SIG-M5 treated with dmso at 0.1 percent for 504 hours (cell line): ENCODE measurements at regions not wholly inside any gene's neighbourhood (a gene's known extent, or its start where the extent isn't known, plus 50 kb on each side); places are given as distances from the start of the nearest gene placed in this dataset.

ENCODE experiments used
- DNase-seq: peaks from one replicate; lab custom pipeline; 2025; ENCODE audit not compliant: unreplicated experiment; lab: John Stamatoyannopoulos, UW

GRCh38 chr5:60010853-60011252, 117.3 kb upstream of the PDE4D start:
- DNase-seq, result no peak

- DNase-seq, result peak; percentile 44
Measured at GRCh38 chr5:60010328-60010727, 116.8 kb upstream of the PDE4D start.

- DNase-seq, result no peak
Measured at GRCh38 chr5:60007729-60008128, 114.2 kb upstream of the PDE4D start.

- DNase-seq, result no peak
Measured at GRCh38 chr5:59999056-59999455, 105.5 kb upstream of the PDE4D start.

- no peak for DNase-seq
Measured at GRCh38 chr5:59992206-59992605, 98.7 kb upstream of the PDE4D start.

GRCh38 chr5:59988396-59988795, 94.9 kb upstream of the PDE4D start:
- peak; percentile 86 for DNase-seq

- DNase-seq, result no peak
Measured at GRCh38 chr5:59976342-59976741, 82.8 kb upstream of the PDE4D start.

GRCh38 chr5:59972043-59972442, 78.5 kb upstream of the PDE4D start:
- no peak for DNase-seq

GRCh38 chr5:59959330-59959729, 65.8 kb upstream of the PDE4D start:
- DNase-seq, result no peak

- no peak for DNase-seq
Measured at GRCh38 chr5:59956130-59956783, 62.7 kb upstream of the PDE4D start.

- no peak for DNase-seq
Measured at GRCh38 chr5:59955241-59955640, 61.7 kb upstream of the PDE4D start.

- DNase-seq, result no peak
Measured at GRCh38 chr5:59943452-59944113, 50.1 kb upstream of the PDE4D start.
